Liver (tissue), 8 donors: ENCODE measurements at regions not wholly inside any gene's neighbourhood (a gene's known extent, or its start where the extent isn't known, plus 50 kb on each side); places are given as distances from the start of the nearest gene placed in this dataset.

Source experiments
- DNase-seq: peaks from one replicate; pipeline ENCODE4 v3.0.0-alpha.2; 2017; ENCODE audit warnings: low spot score
- H3K27ac ChIP-seq, 2 donors: one replicate each; pipeline ENCODE4 v1.7.0; 2013; ENCODE audit warnings: inconsistent platforms in 2 of 2, low read length in 2 of 2, control low read depth in 1 of 2, low read depth in 1 of 2, mild to moderate bottlenecking in 1 of 2
- H3K27me3 ChIP-seq, 4 donors: one replicate each; pipeline versions ENCODE4 v1.6.1 to v1.7.0; 2013; ENCODE audit warnings: low read length in 3 of 4, inconsistent platforms in 1 of 4, mild to moderate bottlenecking in 1 of 4, moderate library complexity in 1 of 4; ENCODE audit not compliant: control insufficient read depth in 4 of 4, insufficient read depth in 4 of 4
- H3K36me3 ChIP-seq, 4 donors: one replicate each; pipeline versions ENCODE4 v1.6.1 to v1.7.0; 2013; ENCODE audit warnings: low read length in 3 of 4, mild to moderate bottlenecking in 3 of 4, low read depth in 1 of 4, moderate library complexity in 1 of 4; ENCODE audit not compliant: control insufficient read depth in 4 of 4, insufficient read depth in 3 of 4
- H3K4me1 ChIP-seq, 4 donors: one replicate each; pipeline versions ENCODE4 v1.6.1 to v1.7.0; 2013; ENCODE audit warnings: low read length in 3 of 4, mild to moderate bottlenecking in 3 of 4, moderate library complexity in 1 of 4; ENCODE audit not compliant: control insufficient read depth in 4 of 4, insufficient read depth in 4 of 4
- H3K4me3 ChIP-seq, 3 donors: one replicate each; pipeline versions ENCODE4 v1.6.1 to v1.7.0; 2013; ENCODE audit warnings: low read length in 3 of 3, control low read depth in 1 of 3, low read depth in 1 of 3, mild to moderate bottlenecking in 1 of 3
- H3K9ac ChIP-seq, 2 donors: one replicate each; pipeline ENCODE4 v1.7.0; 2013; ENCODE audit warnings: low read length in 2 of 2, mild to moderate bottlenecking in 2 of 2, moderate library complexity in 2 of 2, control low read depth in 1 of 2, low read depth in 1 of 2
- H3K9me3 ChIP-seq, 4 donors: one replicate each; pipeline versions ENCODE4 v1.6.1 to v1.7.0; 2013; ENCODE audit warnings: low read length in 3 of 4; ENCODE audit not compliant: control insufficient read depth in 4 of 4
- EGR1 ChIP-seq, 2 donors: IDR thresholded peaks; 2 replicates each; pipeline ENCODE4 v1.6.1; 2016 to 2018; ENCODE audit warnings: antibody characterized with exemption in 2 of 2, low read depth in 2 of 2
- FOXA1 ChIP-seq: IDR thresholded peaks from 2 replicates; pipeline ENCODE4 v1.6.1; 2016; ENCODE audit warnings: antibody characterized with exemption
- FOXA2 ChIP-seq: IDR thresholded peaks from 2 replicates; pipeline ENCODE4 v1.6.1; 2016; ENCODE audit warnings: antibody characterized with exemption
- GABPA ChIP-seq, 2 donors: IDR thresholded peaks in 1 of 2; conservative IDR thresholded peaks in 1 of 2; 2 replicates each; pipeline ENCODE4 v1.6.1; 2016; ENCODE audit warnings: antibody characterized with exemption in 2 of 2, mild to moderate bottlenecking in 1 of 2, moderate library complexity in 1 of 2
- HNF4A ChIP-seq, 2 donors: conservative IDR thresholded peaks; 2 replicates each; pipeline ENCODE4 v1.6.1; 2016; ENCODE audit warnings: antibody characterized with exemption in 2 of 2, mild to moderate bottlenecking in 2 of 2
- HNF4G ChIP-seq: IDR thresholded peaks from 2 replicates; pipeline ENCODE4 v1.6.1; 2016; ENCODE audit warnings: antibody characterized with exemption
- JUND ChIP-seq, 2 donors: IDR thresholded peaks; 2 replicates each; pipeline ENCODE4 v1.6.1; 2016; ENCODE audit warnings: antibody characterized with exemption in 2 of 2
- MAX ChIP-seq: IDR thresholded peaks from 2 replicates; pipeline ENCODE4 v1.6.1; 2016; ENCODE audit warnings: antibody characterized with exemption
- NR2F2 ChIP-seq: IDR thresholded peaks from 2 replicates; pipeline ENCODE4 v1.6.1; 2016; ENCODE audit warnings: antibody characterized with exemption
- RAD21 ChIP-seq, 2 donors: IDR thresholded peaks; 2 replicates each; pipeline ENCODE4 v1.6.1; 2016; ENCODE audit warnings: antibody characterized with exemption in 2 of 2, mild to moderate bottlenecking in 2 of 2
- RXRA ChIP-seq, 2 donors: IDR thresholded peaks; 2 replicates each; pipeline ENCODE4 v1.6.1; 2017 to 2018; ENCODE audit warnings: antibody characterized with exemption in 2 of 2, mild to moderate bottlenecking in 1 of 2
- SP1 ChIP-seq: IDR thresholded peaks from 2 replicates; pipeline ENCODE4 v1.6.1; 2018; ENCODE audit warnings: antibody characterized with exemption, mild to moderate bottlenecking
- TAF1 ChIP-seq: conservative IDR thresholded peaks from 2 replicates; pipeline ENCODE4 v1.6.1; 2016; ENCODE audit warnings: antibody characterized with exemption, mild to moderate bottlenecking
- YY1 ChIP-seq: IDR thresholded peaks from 2 replicates; pipeline ENCODE4 v1.6.1; 2016; ENCODE audit warnings: antibody characterized with exemption, mild to moderate bottlenecking
- WGBS: extraction: QIAGEN DNeasy Blood & Tissue Kit; methylation state at CpG from one replicate; pipeline ENCODE4 v1.1.7; 2013; 5-methylcytosine and 5-hydroxymethylcytosine counted together
- TF ChIP-seq, protein P1 (sequence below): IDR thresholded peaks from 2 replicates; pipeline ENCODE4 v1.6.1; 2016; ENCODE audit warnings: antibody characterized with exemption, mild to moderate bottlenecking
- TF ChIP-seq, protein P2 (sequence below): fragments of 150-350 bp; IDR thresholded peaks from 2 replicates; pipeline ENCODE4 v1.5.1; 2017; ENCODE audit warnings: improper control_type of control experiment, low read depth, low read length; ENCODE audit not compliant: missing input control
- TF ChIP-seq, protein P3 (sequence below): IDR thresholded peaks from 2 replicates; pipeline ENCODE4 v1.6.1; 2016; ENCODE audit warnings: antibody characterized with exemption
- TF ChIP-seq, protein P4 (sequence below): IDR thresholded peaks from 2 replicates; pipeline ENCODE4 v1.6.1; 2016; ENCODE audit warnings: antibody characterized with exemption
- donor health status: healthy.
- donor health status: healthy.
- donor health status: healthy.
- donor health status: healthy.
- donor health status: healthy.

GRCh38 chr1:218664385-218665170 is 319.4 kb downstream of the TGFB2 start:
- Histone ChIP-seq H3K4me1 (no peaks in the 10 kb centered on the region), H3K4me3 (no peak overlapping the region), H3K27ac (no peak overlapping the region), H3K9me3 (no peaks in the 10 kb centered on the region), H3K27me3 (no peaks in the 10 kb centered on the region), H3K9ac (no peak overlapping the region), H3K36me3 (no peaks in the 10 kb centered on the region)
- no peak for DNase-seq
- 77% methylated on average over 3 of the region's 3 CpGs for WGBS
- TF ChIP-seq MAX (no peak), EGR1 (IDR thresholded peaks at IDR 0.05; ENCODE audit: low read depth in 2 of 2) (no peak), JUND (IDR thresholded peaks at IDR 0.05) (no peak), NR2F2 (no peak), RXRA (IDR thresholded peaks at IDR 0.05) (no peak), TAF1 (no peak), RAD21 (IDR thresholded peaks at IDR 0.05) (no peak), HNF4A (conservative IDR thresholded peaks at IDR 0.05) (no peak), SP1 (no peak), YY1 (no peak), HNF4G (no peak), GABPA (IDR thresholded peaks at IDR 0.05 in 1 of 2, conservative IDR thresholded peaks at IDR 0.05 in 1 of 2) (no peak), FOXA1 (no peak), FOXA2 (no peak)
- TF ChIP-seq, protein P1, sequence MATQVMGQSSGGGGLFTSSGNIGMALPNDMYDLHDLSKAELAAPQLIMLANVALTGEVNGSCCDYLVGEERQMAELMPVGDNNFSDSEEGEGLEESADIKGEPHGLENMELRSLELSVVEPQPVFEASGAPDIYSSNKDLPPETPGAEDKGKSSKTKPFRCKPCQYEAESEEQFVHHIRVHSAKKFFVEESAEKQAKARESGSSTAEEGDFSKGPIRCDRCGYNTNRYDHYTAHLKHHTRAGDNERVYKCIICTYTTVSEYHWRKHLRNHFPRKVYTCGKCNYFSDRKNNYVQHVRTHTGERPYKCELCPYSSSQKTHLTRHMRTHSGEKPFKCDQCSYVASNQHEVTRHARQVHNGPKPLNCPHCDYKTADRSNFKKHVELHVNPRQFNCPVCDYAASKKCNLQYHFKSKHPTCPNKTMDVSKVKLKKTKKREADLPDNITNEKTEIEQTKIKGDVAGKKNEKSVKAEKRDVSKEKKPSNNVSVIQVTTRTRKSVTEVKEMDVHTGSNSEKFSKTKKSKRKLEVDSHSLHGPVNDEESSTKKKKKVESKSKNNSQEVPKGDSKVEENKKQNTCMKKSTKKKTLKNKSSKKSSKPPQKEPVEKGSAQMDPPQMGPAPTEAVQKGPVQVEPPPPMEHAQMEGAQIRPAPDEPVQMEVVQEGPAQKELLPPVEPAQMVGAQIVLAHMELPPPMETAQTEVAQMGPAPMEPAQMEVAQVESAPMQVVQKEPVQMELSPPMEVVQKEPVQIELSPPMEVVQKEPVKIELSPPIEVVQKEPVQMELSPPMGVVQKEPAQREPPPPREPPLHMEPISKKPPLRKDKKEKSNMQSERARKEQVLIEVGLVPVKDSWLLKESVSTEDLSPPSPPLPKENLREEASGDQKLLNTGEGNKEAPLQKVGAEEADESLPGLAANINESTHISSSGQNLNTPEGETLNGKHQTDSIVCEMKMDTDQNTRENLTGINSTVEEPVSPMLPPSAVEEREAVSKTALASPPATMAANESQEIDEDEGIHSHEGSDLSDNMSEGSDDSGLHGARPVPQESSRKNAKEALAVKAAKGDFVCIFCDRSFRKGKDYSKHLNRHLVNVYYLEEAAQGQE: no peak
- TF ChIP-seq, protein P2, sequence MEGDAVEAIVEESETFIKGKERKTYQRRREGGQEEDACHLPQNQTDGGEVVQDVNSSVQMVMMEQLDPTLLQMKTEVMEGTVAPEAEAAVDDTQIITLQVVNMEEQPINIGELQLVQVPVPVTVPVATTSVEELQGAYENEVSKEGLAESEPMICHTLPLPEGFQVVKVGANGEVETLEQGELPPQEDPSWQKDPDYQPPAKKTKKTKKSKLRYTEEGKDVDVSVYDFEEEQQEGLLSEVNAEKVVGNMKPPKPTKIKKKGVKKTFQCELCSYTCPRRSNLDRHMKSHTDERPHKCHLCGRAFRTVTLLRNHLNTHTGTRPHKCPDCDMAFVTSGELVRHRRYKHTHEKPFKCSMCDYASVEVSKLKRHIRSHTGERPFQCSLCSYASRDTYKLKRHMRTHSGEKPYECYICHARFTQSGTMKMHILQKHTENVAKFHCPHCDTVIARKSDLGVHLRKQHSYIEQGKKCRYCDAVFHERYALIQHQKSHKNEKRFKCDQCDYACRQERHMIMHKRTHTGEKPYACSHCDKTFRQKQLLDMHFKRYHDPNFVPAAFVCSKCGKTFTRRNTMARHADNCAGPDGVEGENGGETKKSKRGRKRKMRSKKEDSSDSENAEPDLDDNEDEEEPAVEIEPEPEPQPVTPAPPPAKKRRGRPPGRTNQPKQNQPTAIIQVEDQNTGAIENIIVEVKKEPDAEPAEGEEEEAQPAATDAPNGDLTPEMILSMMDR: no peak
- TF ChIP-seq, protein P3, sequence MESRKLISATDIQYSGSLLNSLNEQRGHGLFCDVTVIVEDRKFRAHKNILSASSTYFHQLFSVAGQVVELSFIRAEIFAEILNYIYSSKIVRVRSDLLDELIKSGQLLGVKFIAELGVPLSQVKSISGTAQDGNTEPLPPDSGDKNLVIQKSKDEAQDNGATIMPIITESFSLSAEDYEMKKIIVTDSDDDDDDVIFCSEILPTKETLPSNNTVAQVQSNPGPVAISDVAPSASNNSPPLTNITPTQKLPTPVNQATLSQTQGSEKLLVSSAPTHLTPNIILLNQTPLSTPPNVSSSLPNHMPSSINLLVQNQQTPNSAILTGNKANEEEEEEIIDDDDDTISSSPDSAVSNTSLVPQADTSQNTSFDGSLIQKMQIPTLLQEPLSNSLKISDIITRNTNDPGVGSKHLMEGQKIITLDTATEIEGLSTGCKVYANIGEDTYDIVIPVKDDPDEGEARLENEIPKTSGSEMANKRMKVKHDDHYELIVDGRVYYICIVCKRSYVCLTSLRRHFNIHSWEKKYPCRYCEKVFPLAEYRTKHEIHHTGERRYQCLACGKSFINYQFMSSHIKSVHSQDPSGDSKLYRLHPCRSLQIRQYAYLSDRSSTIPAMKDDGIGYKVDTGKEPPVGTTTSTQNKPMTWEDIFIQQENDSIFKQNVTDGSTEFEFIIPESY: no peak
- TF ChIP-seq, protein P4, sequence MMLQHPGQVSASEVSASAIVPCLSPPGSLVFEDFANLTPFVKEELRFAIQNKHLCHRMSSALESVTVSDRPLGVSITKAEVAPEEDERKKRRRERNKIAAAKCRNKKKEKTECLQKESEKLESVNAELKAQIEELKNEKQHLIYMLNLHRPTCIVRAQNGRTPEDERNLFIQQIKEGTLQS: no peak
